GM12872 (cell line): ENCODE measurements at regions not wholly inside any gene's neighbourhood (a gene's known extent, or its start where the extent isn't known, plus 50 kb on each side); places are given as distances from the start of the nearest gene placed in this dataset.

ENCODE experiments used
- CTCF ChIP-seq: IDR thresholded peaks from 3 replicates; pipeline ENCODE4 v1.5.1; 2011; ENCODE audit warnings: low read depth, mild to moderate bottlenecking, low read length, moderate library complexity; ENCODE audit not compliant: insufficient read depth

DNA sequence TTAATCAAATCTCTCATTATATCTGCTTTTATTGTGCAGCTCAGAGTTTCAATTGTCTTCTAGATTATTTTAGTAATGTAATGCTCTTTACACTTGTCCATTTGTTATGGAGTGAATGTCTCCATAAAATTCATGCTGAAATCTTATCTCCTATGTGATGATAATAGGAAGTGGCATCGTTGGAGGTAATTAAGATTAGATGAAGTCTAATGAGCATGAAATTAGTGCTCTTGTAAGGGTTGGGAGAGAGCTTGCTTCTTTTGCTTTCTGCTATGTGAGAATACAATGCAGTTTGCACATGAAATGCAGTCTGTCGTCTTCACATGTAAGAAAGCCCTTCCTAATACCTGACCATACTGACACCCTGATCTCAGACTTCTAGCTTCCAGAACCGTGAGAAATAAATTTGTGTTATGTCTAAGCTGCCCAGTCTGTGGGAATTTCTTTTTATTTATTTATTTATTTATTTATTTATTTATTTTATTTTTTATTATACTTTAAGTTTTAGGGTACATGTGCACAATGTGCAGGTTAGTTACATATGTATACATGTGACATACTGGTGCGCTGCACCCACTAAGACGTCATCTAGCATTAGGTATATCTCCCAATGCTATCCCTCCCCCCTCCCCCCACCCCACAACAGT lies 1399.2 kb upstream of the CDH6 start:
- no peak for TF ChIP-seq CTCF

GRCh38 chr5:29790281-29790680 lies 1403.2 kb upstream of the CDH6 start:
- no peak for TF ChIP-seq CTCF

DNA sequence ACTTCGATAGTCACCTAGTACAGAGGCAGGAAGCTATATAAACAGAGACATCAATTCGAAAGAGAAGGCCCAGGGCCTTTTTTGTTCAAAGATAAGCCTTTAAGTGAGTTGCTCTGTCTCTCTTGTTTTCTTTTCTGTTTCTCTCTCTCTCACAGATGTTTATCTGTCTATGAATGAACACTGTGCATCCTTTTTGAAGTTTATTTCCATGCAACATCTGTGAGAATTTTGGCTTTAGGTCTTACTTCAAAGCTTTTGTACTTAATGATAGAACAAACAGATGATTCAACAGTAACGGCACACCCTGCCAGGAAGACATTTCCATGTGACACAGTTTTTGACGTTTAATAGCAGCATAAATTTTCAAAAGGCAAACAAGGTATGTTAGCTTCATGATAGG lies 1413.1 kb upstream of the CDH6 start:
- TF ChIP-seq CTCF: no peak

- no peak for TF ChIP-seq CTCF
These were observed 1414.3 kb upstream of the CDH6 start for GRCh38 chr5:29779141-29779540.

DNA sequence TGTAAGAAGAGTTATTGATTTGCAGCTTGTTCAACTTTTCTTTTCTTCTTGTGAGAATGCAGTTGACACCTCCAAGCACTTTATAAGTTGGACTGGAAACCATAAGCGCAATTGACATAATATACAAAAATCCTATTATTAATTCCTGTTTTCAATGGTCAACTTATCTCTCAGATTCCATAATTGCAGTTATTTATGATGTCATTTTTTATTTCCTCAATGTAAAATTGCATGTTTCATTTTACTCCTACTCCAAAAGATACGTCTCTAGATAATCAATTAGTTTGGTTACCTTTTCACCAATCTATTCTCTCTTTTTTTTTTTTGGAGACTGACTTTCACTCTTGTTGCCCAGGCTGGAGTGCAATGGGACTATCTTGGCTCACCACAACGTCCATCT lies 1416.1 kb upstream of the CDH6 start:
- no peak for TF ChIP-seq CTCF

- TF ChIP-seq CTCF: no peak
These were observed 1422.5 kb upstream of the CDH6 start for GRCh38 chr5:29770936-29771335.

GRCh38 chr5:29769474-29769873 lies 1424.0 kb upstream of the CDH6 start:
- TF ChIP-seq CTCF: no peak
